SHP77 treated with DMSO at 0.1 percent for 48 hours (cell line): ENCODE measurements at regions not wholly inside any gene's neighbourhood (a gene's known extent, or its start where the extent isn't known, plus 50 kb on each side); places are given as distances from the start of the nearest gene placed in this dataset.

Experiments
- DNase-seq: peaks from one replicate; lab custom pipeline; 2025; lab: John Stamatoyannopoulos, UW

GRCh38 chr3:11917051-11917450, 70.4 kb upstream of the TAMM41 start:
- no peak for DNase-seq

GRCh38 chr3:11919390-11919789, 72.7 kb upstream of the TAMM41 start:
- no peak for DNase-seq

- DNase-seq = no peak
These were observed 77.8 kb upstream of the TAMM41 start for GRCh38 chr3:11924518-11924917.

- no peak for DNase-seq
These were observed 75.8 kb upstream of the SYN2 start for GRCh38 chr3:11928381-11928780.

- no peak for DNase-seq
These were observed 74.7 kb upstream of the SYN2 start for GRCh38 chr3:11929531-11929930.

- DNase-seq = no peak
These were observed 74.1 kb upstream of the SYN2 start for GRCh38 chr3:11930084-11930483.

- no peak for DNase-seq
These were observed 71.6 kb upstream of the SYN2 start for GRCh38 chr3:11932636-11933035.

- DNase-seq = no peak
These were observed 70.7 kb upstream of the SYN2 start for GRCh38 chr3:11933529-11933928.

- DNase-seq = peak; percentile 34
These were observed 60.0 kb upstream of the SYN2 start for GRCh38 chr3:11944052-11944673.

- DNase-seq = no peak
These were observed 55.9 kb upstream of the SYN2 start for GRCh38 chr3:11948331-11948730.

- DNase-seq = no peak
These were observed 55.3 kb upstream of the SYN2 start for GRCh38 chr3:11948866-11949265.

- DNase-seq = no peak
These were observed 54.8 kb upstream of the SYN2 start for GRCh38 chr3:11949351-11949750.

GRCh38 chr3:11950576-11950975, 53.6 kb upstream of the SYN2 start:
- DNase-seq = no peak

GRCh38 chr3:11953350-11953749, 50.8 kb upstream of the SYN2 start:
- DNase-seq = no peak

GRCh38 chr3:11953778-11954177, 50.4 kb upstream of the SYN2 start:
- DNase-seq = no peak

- DNase-seq = peak; percentile 50
These were observed 49.8 kb upstream of the SYN2 start for GRCh38 chr3:11954312-11954934.
